ENCODE measurements at regions not wholly inside any gene's neighbourhood (a gene's known extent, or its start where the extent isn't known, plus 50 kb on each side); places are given as distances from the start of the nearest gene placed in this dataset.

- in situ Hi-C loops (cut with MboI; ENCODE audit: low pct_unique_long_range_greater_than_20kb, low sequenced_read_pairs), result no loop called here
- no peak for DNase-seq
These were observed 481.3 kb upstream of the CITED2 start for GRCh38 chr6:139855671-139856311.

- in situ Hi-C loops (cut with MboI; ENCODE audit: low pct_unique_long_range_greater_than_20kb, low sequenced_read_pairs), result no loop called here
- DNase-seq, result no peak
These were observed 479.0 kb upstream of the CITED2 start for GRCh38 chr6:139853302-139853992.

GRCh38 chr6:139852488-139853140, 478.2 kb upstream of the CITED2 start:
- no peak for DNase-seq
- in situ Hi-C loops (cut with MboI; ENCODE audit: low pct_unique_long_range_greater_than_20kb, low sequenced_read_pairs), result no loop called here

- in situ Hi-C loops (cut with MboI; ENCODE audit: low pct_unique_long_range_greater_than_20kb, low sequenced_read_pairs), result no loop called here
- DNase-seq, result no peak
These were observed 477.6 kb upstream of the CITED2 start for GRCh38 chr6:139852067-139852466.

GRCh38 chr6:139851206-139851605, 476.8 kb upstream of the CITED2 start:
- no peak for DNase-seq
- in situ Hi-C loops (cut with MboI; ENCODE audit: low pct_unique_long_range_greater_than_20kb, low sequenced_read_pairs), result no loop called here

GRCh38 chr6:139850512-139850911, 476.1 kb upstream of the CITED2 start:
- in situ Hi-C loops (cut with MboI; ENCODE audit: low pct_unique_long_range_greater_than_20kb, low sequenced_read_pairs), result no loop called here
- DNase-seq, result no peak

GRCh38 chr6:139847457-139847813, 473.0 kb upstream of the CITED2 start:
- no peak for DNase-seq
- in situ Hi-C loops (cut with MboI; ENCODE audit: low pct_unique_long_range_greater_than_20kb, low sequenced_read_pairs), result no loop called here

GRCh38 chr6:139846538-139847456, 472.3 kb upstream of the CITED2 start:
- peak; percentile 61 for DNase-seq
- in situ Hi-C loops (cut with MboI; ENCODE audit: low pct_unique_long_range_greater_than_20kb, low sequenced_read_pairs), result no loop called here

- in situ Hi-C loops (cut with MboI; ENCODE audit: low pct_unique_long_range_greater_than_20kb, low sequenced_read_pairs), result no loop called here
These were observed 470.5 kb upstream of the CITED2 start for GRCh38 chr6:139844907-139845306.

GRCh38 chr6:139841794-139842215, 467.4 kb upstream of the CITED2 start:
- DNase-seq, result peak; percentile 74

More at GRCh38 chr6:139844907-139845306, 470.5 kb upstream of the CITED2 start:
- DNase-seq, result no peak

GRCh38 chr6:139839506-139840156, 465.2 kb upstream of the CITED2 start:
- peak; percentile 92 for DNase-seq
- in situ Hi-C loops (cut with MboI; ENCODE audit: low pct_unique_long_range_greater_than_20kb, low sequenced_read_pairs), result no loop called here

More at GRCh38 chr6:139841794-139842215, 467.4 kb upstream of the CITED2 start:
- in situ Hi-C loops (cut with MboI; ENCODE audit: low pct_unique_long_range_greater_than_20kb, low sequenced_read_pairs), result no loop called here

GRCh38 chr6:139834232-139834631, 459.8 kb upstream of the CITED2 start:
- DNase-seq, result no peak
- in situ Hi-C loops (cut with MboI; ENCODE audit: low pct_unique_long_range_greater_than_20kb, low sequenced_read_pairs), result no loop called here

GRCh38 chr6:139833592-139833991, 459.1 kb upstream of the CITED2 start:
- in situ Hi-C loops (cut with MboI; ENCODE audit: low pct_unique_long_range_greater_than_20kb, low sequenced_read_pairs), result no loop called here

GRCh38 chr6:139832493-139833305, 458.3 kb upstream of the CITED2 start:
- DNase-seq, result no peak
- in situ Hi-C loops (cut with MboI; ENCODE audit: low pct_unique_long_range_greater_than_20kb, low sequenced_read_pairs), result no loop called here

More at GRCh38 chr6:139833592-139833991, 459.1 kb upstream of the CITED2 start:
- DNase-seq, result no peak

- in situ Hi-C loops (cut with MboI; ENCODE audit: low pct_unique_long_range_greater_than_20kb, low sequenced_read_pairs), result no loop called here
- DNase-seq, result no peak
These were observed 455.1 kb upstream of the CITED2 start for GRCh38 chr6:139829576-139829975.

GRCh38 chr6:139828751-139829519, 454.5 kb upstream of the CITED2 start:
- DNase-seq, result no peak

GRCh38 chr6:139825935-139826374, 451.5 kb upstream of the CITED2 start:
- no peak for DNase-seq
- in situ Hi-C loops (cut with MboI; ENCODE audit: low pct_unique_long_range_greater_than_20kb, low sequenced_read_pairs), result no loop called here

More at GRCh38 chr6:139828751-139829519, 454.5 kb upstream of the CITED2 start:
- in situ Hi-C loops (cut with MboI; ENCODE audit: low pct_unique_long_range_greater_than_20kb, low sequenced_read_pairs), result no loop called here
